AG04450 (cell line): ENCODE measurements at regions not wholly inside any gene's neighbourhood (a gene's known extent, or its start where the extent isn't known, plus 50 kb on each side); places are given as distances from the start of the nearest gene placed in this dataset.

Experiments
- CTCF ChIA-PET: fragments of 300-600, 350-600 bp; formaldehyde crosslinking; extraction: SDS; loops from one replicate; lab custom pipeline; 2022; ENCODE audit warnings: antibody characterized with exemption, inconsistent platforms; lab: Charles Lee
- POLR2A ChIA-PET: fragments of 350-600 bp; formaldehyde crosslinking; extraction: SDS; loops from one replicate; lab custom pipeline; 2021; ENCODE audit warnings: antibody characterized with exemption, inconsistent platforms; lab: Yijun Ruan, JAX
- DNase-seq: peaks from one replicate; pipeline ENCODE4 v3.0.0-alpha.2; 2011; ENCODE audit warnings: low read depth, low spot score
- H3K27ac ChIP-seq: one replicate; pipeline ENCODE4 v1.5.1; 2012; ENCODE audit warnings: low read depth, low read length, control low read depth
- H3K27me3 ChIP-seq: one replicate; pipeline ENCODE4 v1.6.0; 2012; ENCODE audit warnings: low read length; ENCODE audit not compliant: control insufficient read depth, insufficient read depth
- H3K4me3 ChIP-seq: 2 replicates; pipeline ENCODE4 v1.5.1; 2011; ENCODE audit warnings: mild to moderate bottlenecking, low read depth, low read length, control low read depth
- H3K9me3 ChIP-seq: 2 replicates; pipeline ENCODE4 v1.5.1; 2012; ENCODE audit warnings: low read length; ENCODE audit not compliant: control insufficient read depth, insufficient read depth
- CTCF ChIP-seq: IDR thresholded peaks from 2 replicates; pipeline ENCODE4 v1.5.1; 2011; ENCODE audit warnings: low read depth, low read length, control low read depth, inconsistent platforms

GRCh38 chr7:156516791-156517378, 123.7 kb upstream of the RNF32 start:
- POLR2A ChIA-PET: no interaction called here
- no peak for TF ChIP-seq CTCF
- H3K27ac ChIP-seq: no peak overlapping the region

DNA sequence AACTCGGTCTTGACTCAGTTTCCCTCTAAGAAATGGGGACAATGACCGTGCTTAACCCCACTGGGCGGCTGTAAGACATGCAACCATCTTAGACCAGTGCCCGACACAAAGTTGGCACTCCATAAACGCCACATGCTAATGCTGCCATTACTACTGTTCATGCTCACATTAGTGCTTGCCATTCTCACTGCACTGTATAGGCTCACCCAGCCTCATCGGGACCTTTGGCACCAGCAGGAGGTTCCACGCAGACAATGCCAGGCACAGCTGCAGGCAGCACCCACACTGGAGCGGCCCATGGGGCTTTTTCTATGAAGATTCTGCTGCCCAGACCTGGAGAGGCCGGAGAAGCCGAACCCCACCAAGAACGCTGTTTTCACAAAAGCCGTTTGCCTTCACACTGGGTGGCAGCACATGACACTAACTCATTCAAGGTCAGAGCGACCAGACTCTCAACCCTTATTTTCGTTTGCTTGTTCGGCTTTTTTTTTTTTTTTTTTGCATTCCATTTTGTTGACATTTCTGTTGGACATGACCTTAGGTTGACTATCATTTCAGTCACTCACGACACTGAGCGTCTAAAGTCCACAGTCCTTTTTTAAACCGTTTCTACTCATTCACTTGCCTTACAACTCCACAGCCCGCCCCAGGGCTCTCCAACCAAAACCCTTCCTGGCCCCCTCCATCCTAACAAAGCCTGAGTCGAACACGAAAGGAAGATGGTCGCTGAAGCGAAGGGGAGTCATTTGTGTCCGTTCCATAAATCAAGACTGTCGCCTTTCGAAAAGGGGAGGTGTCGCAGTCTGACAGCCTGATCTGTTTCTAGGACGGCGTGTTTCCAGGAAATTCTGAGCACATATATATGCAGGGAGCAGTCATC, 124.4 kb upstream of the RNF32 start:
- Histone ChIP-seq H3K4me3 (no peak overlapping the region), H3K9me3 (peaks cover 32% of the 10 kb centered on the region), H3K27ac (no peak overlapping the region), H3K27me3 (no peaks in the 10 kb centered on the region)
- no peak for TF ChIP-seq CTCF
- ChIA-PET POLR2A (no interaction called here), CTCF (no interaction called here)
- no peak for DNase-seq

More at GRCh38 chr7:156516791-156517378, 123.7 kb upstream of the RNF32 start:
- Histone ChIP-seq H3K4me3 (no peak overlapping the region), H3K9me3 (peaks cover 32% of the 10 kb centered on the region), H3K27me3 (no peaks in the 10 kb centered on the region)
- DNase-seq: no peak
- CTCF ChIA-PET: no interaction called here

DNA sequence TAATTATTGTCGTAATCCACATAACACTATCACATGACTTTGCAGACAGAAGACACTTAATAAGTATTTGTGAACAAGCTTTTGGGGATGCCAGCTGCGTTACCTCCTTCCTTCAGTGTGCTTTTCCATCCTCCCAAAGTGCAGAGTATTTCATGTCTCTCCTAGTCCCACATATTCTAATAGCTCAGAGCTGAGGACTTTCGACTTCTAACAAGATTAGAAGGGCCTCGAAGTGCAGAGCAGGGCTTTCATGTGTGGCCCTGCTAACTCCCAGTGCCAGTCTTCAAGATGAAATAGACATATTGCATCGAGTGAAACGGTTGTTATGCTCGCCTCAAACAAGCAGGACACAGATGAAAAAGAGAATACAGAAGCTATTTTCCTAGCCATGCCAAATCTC, 125.7 kb upstream of the RNF32 start:
- no peak overlapping the region for H3K4me3 ChIP-seq
- H3K9me3 ChIP-seq: peaks cover 32% of the 10 kb centered on the region
- no peaks in the 10 kb centered on the region for H3K27me3 ChIP-seq
- no peak overlapping the region for H3K27ac ChIP-seq
- no peak for TF ChIP-seq CTCF
- POLR2A ChIA-PET: no interaction called here
- DNase-seq: no peak
- CTCF ChIA-PET: no interaction called here

DNA sequence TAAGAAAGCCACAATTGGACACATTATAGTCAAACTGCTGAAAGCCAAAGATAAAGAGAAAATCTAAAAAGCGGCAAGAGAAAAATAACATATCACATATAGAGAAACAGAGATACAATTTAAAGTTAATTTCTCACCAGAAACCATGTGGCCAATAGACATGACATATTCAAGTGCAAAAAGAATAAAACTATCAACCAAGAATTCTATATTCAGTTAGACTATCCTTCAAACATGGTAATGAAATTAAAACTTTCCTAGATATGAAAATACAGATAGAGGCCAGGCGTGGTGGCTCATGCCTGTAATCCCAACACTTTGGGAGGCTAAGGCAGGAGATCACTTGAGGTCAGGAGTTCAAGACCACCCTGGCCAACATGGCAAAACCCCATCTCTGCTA, 129.1 kb upstream of the RNF32 start:
- POLR2A ChIA-PET: no interaction called here
- Histone ChIP-seq H3K27ac (no peak overlapping the region), H3K27me3 (no peaks in the 10 kb centered on the region), H3K9me3 (peaks cover 12% of the 10 kb centered on the region), H3K4me3 (no peak overlapping the region)
- DNase-seq: no peak
- CTCF ChIA-PET: no interaction called here
- TF ChIP-seq CTCF: no peak

DNA sequence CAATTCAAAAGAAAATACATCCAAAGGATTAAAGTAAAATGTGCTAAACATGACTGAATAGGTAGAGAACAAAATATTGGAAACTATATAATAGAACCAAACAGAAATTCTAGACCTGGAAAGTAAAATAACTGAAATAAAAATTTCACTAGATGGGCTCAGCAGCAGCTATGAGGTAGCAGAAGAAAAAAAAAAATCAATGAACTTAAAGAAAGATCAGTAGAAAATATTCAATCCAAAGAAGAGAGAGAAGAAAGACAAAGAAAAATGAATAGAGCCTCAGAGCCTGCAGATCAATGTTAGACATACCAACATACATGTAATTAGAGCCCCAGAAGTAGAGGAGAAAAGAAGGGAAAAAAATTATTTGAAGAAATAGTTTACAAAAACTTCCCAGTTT, 129.6 kb upstream of the RNF32 start:
- POLR2A ChIA-PET: no interaction called here
- no peak for TF ChIP-seq CTCF

More for the DNA sequence above, 129.6 kb upstream of the RNF32 start:
- no peaks in the 10 kb centered on the region for H3K27me3 ChIP-seq
- no peak overlapping the region for H3K4me3 ChIP-seq
- CTCF ChIA-PET: interaction anchor here (0.6 kb wide), 1 partner anchor 217 kb away, joined by 4 read pairs; no protein-coding TSS in a partner anchor
- peaks cover 14% of the 10 kb centered on the region for H3K9me3 ChIP-seq
- DNase-seq: no peak
- H3K27ac ChIP-seq: no peak overlapping the region
